ENCODE measurements at regions not wholly inside any gene's neighbourhood (a gene's known extent, or its start where the extent isn't known, plus 50 kb on each side); places are given as distances from the start of the nearest gene placed in this dataset.
A peak's percentile ranks its signal among the peaks of the same experiment; 100 is the strongest.

DNA sequence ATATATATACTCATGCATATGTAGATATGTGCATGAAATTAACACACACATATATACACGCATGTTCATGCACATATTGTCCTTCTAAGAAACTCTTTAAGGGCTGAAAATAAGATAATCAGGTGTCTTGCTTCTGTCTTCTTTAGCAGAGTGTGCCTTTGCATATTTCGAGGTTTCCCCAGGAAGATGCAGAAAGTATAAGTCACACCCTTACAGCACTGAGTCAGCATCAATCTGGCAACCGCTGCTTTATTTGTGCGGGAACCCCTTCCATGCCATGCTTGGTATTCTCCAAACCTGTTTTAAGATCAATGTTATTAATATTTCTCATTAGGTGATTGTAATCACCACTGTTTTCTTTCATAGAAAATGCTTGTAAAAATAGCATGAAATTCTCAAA, 557.9 kb downstream of the CAAP1 start:
- H3K4me3 Mint-ChIP-seq (ENCODE audit: unreplicated experiment), result no peak overlapping the region
- DNase-seq (ENCODE audit: extremely low spot score, unreplicated experiment), result no peak
- no peaks in the 10 kb centered on the region for H3K9me3 Mint-ChIP-seq (ENCODE audit: unreplicated experiment)
- H3K4me1 Mint-ChIP-seq (ENCODE audit: unreplicated experiment), result peaks cover 10% of the 10 kb centered on the region
- H3K27ac Mint-ChIP-seq (ENCODE audit: unreplicated experiment), result no peak overlapping the region
- TF ChIP-seq CTCF (IDR thresholded peaks at IDR 0.05), result no peak
- no peaks in the 10 kb centered on the region for H3K27me3 Mint-ChIP-seq (ENCODE audit: unreplicated experiment)
- H3K36me3 Mint-ChIP-seq (ENCODE audit: unreplicated experiment), result no peaks in the 10 kb centered on the region

DNA sequence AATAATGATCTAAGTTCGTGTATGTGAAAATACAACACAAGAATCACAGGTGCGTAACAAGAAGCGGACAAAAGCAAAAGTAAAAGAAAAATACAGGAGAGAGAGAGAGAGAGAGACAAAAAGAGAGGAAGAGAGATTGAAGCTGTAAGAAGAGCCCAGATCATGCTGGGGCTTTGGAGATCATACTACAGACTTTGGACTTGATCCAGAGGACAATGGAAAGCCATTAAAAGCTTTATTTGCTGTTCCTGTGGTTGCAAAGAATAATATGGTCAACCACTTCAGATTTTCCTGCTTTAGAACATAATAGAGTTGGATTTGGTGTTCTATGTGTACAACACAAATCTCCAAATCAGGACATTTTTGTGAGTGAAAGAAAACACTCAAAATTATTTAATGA, 561.4 kb downstream of the CAAP1 start:
- no peak overlapping the region for H3K4me3 Mint-ChIP-seq (ENCODE audit: unreplicated experiment)
- H3K9me3 Mint-ChIP-seq (ENCODE audit: unreplicated experiment), result no peaks in the 10 kb centered on the region
- no peak for TF ChIP-seq CTCF (IDR thresholded peaks at IDR 0.05)
- no peaks in the 10 kb centered on the region for H3K36me3 Mint-ChIP-seq (ENCODE audit: unreplicated experiment)
- no peak for DNase-seq (ENCODE audit: extremely low spot score, unreplicated experiment)
- no peaks in the 10 kb centered on the region for H3K27me3 Mint-ChIP-seq (ENCODE audit: unreplicated experiment)
- H3K4me1 Mint-ChIP-seq (ENCODE audit: unreplicated experiment), result peaks cover 24% of the 10 kb centered on the region
- no peak overlapping the region for H3K27ac Mint-ChIP-seq (ENCODE audit: unreplicated experiment)

DNA sequence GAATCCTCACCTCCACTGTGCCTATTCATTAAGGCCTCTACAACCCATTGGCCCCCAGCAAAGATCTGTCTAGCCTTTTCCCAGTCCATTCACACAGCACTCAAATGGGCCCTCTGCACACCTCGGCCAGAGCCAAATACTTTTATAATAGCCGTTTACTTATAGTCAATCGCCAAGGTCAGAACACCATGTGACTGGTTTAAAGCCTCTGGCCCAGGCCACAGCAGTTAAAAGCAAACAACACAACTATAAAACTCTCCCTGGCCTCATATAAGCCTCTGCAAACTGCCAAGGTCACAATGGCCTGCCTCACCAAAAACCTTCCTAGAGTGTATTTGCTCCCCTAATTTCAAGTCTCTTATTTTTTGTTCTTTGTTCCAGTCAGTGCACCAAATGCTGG, 562.6 kb downstream of the CAAP1 start:
- H3K27me3 Mint-ChIP-seq (ENCODE audit: unreplicated experiment), result no peaks in the 10 kb centered on the region
- H3K4me3 Mint-ChIP-seq (ENCODE audit: unreplicated experiment), result no peak overlapping the region
- no peaks in the 10 kb centered on the region for H3K36me3 Mint-ChIP-seq (ENCODE audit: unreplicated experiment)
- no peak overlapping the region for H3K27ac Mint-ChIP-seq (ENCODE audit: unreplicated experiment)
- no peak for DNase-seq (ENCODE audit: extremely low spot score, unreplicated experiment)
- H3K9me3 Mint-ChIP-seq (ENCODE audit: unreplicated experiment), result no peaks in the 10 kb centered on the region
- H3K4me1 Mint-ChIP-seq (ENCODE audit: unreplicated experiment), result peaks cover 35% of the 10 kb centered on the region
- no peak for TF ChIP-seq CTCF (IDR thresholded peaks at IDR 0.05)

GRCh38 chr9:26326563-26326962, 566.0 kb downstream of the CAAP1 start:
- Mint-ChIP-seq H3K4me1 (ENCODE audit: unreplicated experiment) (peaks cover 40% of the 10 kb centered on the region), H3K9me3 (ENCODE audit: unreplicated experiment) (peaks cover 7% of the 10 kb centered on the region), H3K36me3 (ENCODE audit: unreplicated experiment) (peaks cover 7% of the 10 kb centered on the region), H3K27me3 (ENCODE audit: unreplicated experiment) (no peaks in the 10 kb centered on the region), H3K27ac (ENCODE audit: unreplicated experiment) (no peak overlapping the region), H3K4me3 (ENCODE audit: unreplicated experiment) (no peak overlapping the region)
- peak; percentile 92 for TF ChIP-seq CTCF (IDR thresholded peaks at IDR 0.05)
- DNase-seq (ENCODE audit: extremely low spot score, unreplicated experiment), result no peak

DNA sequence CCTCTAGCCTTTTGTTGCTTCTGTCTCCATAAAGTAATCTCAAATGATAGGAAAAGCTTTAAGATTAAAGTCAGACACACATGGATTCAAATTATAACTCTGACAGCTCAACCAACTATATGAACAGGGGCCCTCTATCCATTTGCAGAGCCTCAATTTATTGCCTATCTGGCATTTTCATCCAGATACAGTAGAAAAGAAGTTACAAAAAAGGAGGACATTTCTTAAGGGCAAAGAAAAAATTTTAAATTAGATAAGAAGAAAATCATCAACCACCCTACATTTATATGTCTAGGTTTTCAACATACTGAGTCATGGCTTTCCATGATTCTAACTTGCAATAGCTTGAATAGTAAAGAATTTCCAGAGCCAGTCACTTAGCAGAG, 567.2 kb downstream of the CAAP1 start:
- Mint-ChIP-seq H3K4me3 (ENCODE audit: unreplicated experiment) (no peak overlapping the region), H3K4me1 (ENCODE audit: unreplicated experiment) (peaks cover 34% of the 10 kb centered on the region), H3K27me3 (ENCODE audit: unreplicated experiment) (no peaks in the 10 kb centered on the region), H3K36me3 (ENCODE audit: unreplicated experiment) (peaks cover 7% of the 10 kb centered on the region), H3K9me3 (ENCODE audit: unreplicated experiment) (peaks cover 7% of the 10 kb centered on the region), H3K27ac (ENCODE audit: unreplicated experiment) (peak overlapping the region; percentile 46)
- no peak for DNase-seq (ENCODE audit: extremely low spot score, unreplicated experiment)
- TF ChIP-seq CTCF (IDR thresholded peaks at IDR 0.05), result no peak

Measured in osteocyte (in vitro differentiated cells).